IMR-90 (cell line): ENCODE measurements at regions not wholly inside any gene's neighbourhood (a gene's known extent, or its start where the extent isn't known, plus 50 kb on each side); places are given as distances from the start of the nearest gene placed in this dataset.

Source experiments
- ATAC-seq: fragments of 200-7000 bp; cut with Tn5 transposase; 2 replicates; pipeline ENCODE4 v1.9.1; 2020; ENCODE audit warnings: low read depth, mild to moderate bottlenecking, moderate library complexity
- BruUV-seq: library from RNA; stranded (reverse); fragments of 400-500 nt; replicated peaks from 2 replicates; lab custom pipeline; 2021; lab: Mats Ljungman, UMichigan
- CTCF ChIA-PET: fragments of 300-600 bp; formaldehyde crosslinking; extraction: SDS; loops from one replicate; lab custom pipeline; 2021; ENCODE audit warnings: antibody characterized with exemption; lab: Yijun Ruan, JAX
- POLR2A ChIA-PET: fragments of 300-600 bp; sonication (Branson Sonifier 250); formaldehyde crosslinking; loops from one replicate; lab custom pipeline; 2022; ENCODE audit warnings: antibody characterized with exemption; ENCODE audit not compliant: unreplicated experiment; lab: Charles Lee
- DNase-seq: peaks from one replicate; pipeline ENCODE4 v3.0.0; 2013
- H2AFZ ChIP-seq: replicated peaks from 2 replicates; pipeline ENCODE3; 2013; ENCODE audit warnings: low read length, mild to moderate bottlenecking; ENCODE audit not compliant: poor library complexity
- H2AK5ac ChIP-seq: 2 replicates; pipeline ENCODE4 v1.6.1; 2013; ENCODE audit warnings: low read depth, low read length, inconsistent platforms
- H2AK9ac ChIP-seq: replicated peaks from 2 replicates; pipeline ENCODE3; 2013; ENCODE audit warnings: mild to moderate bottlenecking, low read depth, low read length, moderate library complexity; ENCODE audit not compliant: poor library complexity
- H2BK120ac ChIP-seq: 2 replicates; pipeline ENCODE4 v1.6.1; 2013; ENCODE audit warnings: low read depth, low read length, inconsistent platforms
- H2BK15ac ChIP-seq: 3 replicates; pipeline ENCODE4 v1.6.1; 2013; ENCODE audit warnings: low read depth, low read length, inconsistent platforms
- H2BK20ac ChIP-seq: 2 replicates; pipeline ENCODE4 v1.6.1; 2013; ENCODE audit warnings: low read depth, mild to moderate bottlenecking, inconsistent platforms, low read length, moderate library complexity
- H2BK5ac ChIP-seq: 2 replicates; pipeline ENCODE4 v1.6.1; 2013; ENCODE audit warnings: mild to moderate bottlenecking, low read depth, low read length, inconsistent platforms; ENCODE audit not compliant: poor library complexity, severe bottlenecking
- H3K14ac ChIP-seq: replicated peaks from 2 replicates; pipeline ENCODE4 v1.6.1; 2013; ENCODE audit warnings: low read depth, low read length, inconsistent platforms
- H3K18ac ChIP-seq: 2 replicates; pipeline ENCODE4 v1.6.1; 2013; ENCODE audit warnings: low read depth, low read length, control low read depth
- H3K23ac ChIP-seq: 2 replicates; pipeline ENCODE4 v1.6.1; 2013; ENCODE audit warnings: low read depth, low read length, inconsistent platforms
- H3K27ac ChIP-seq: 2 replicates; pipeline ENCODE4 v1.5.1; 2013; ENCODE audit warnings: mild to moderate bottlenecking, control low read depth, low read length; ENCODE audit not compliant: insufficient read depth
- H3K27me3 ChIP-seq: 2 replicates; pipeline ENCODE4 v1.6.1; 2013; ENCODE audit warnings: low read length; ENCODE audit not compliant: control insufficient read depth, insufficient read depth
- H3K36me3 ChIP-seq: 2 replicates; pipeline ENCODE4 v1.6.1; 2013; ENCODE audit warnings: low read length, mixed read lengths; ENCODE audit not compliant: control insufficient read depth, insufficient read depth
- H3K4ac ChIP-seq: 2 replicates; pipeline ENCODE4 v1.6.1; 2013; ENCODE audit warnings: low read depth, low read length, inconsistent platforms
- H3K4me1 ChIP-seq: 2 replicates; pipeline ENCODE4 v1.6.1; 2013; ENCODE audit warnings: low read length, mixed read lengths; ENCODE audit not compliant: control insufficient read depth, insufficient read depth
- H3K4me2 ChIP-seq: 2 replicates; pipeline ENCODE4 v1.6.1; 2013; ENCODE audit warnings: low read depth, mild to moderate bottlenecking, control low read depth, low read length, moderate library complexity
- H3K4me3 ChIP-seq: 2 replicates; pipeline ENCODE4 v1.5.1; 2013; ENCODE audit warnings: low read depth, mild to moderate bottlenecking, control low read depth, low read length, moderate library complexity; ENCODE audit not compliant: insufficient read depth
- H3K56ac ChIP-seq: 2 replicates; pipeline ENCODE4 v1.6.1; 2013; ENCODE audit warnings: low read length, inconsistent platforms; ENCODE audit not compliant: insufficient read depth; ENCODE audit errors: extremely low read depth
- H3K79me1 ChIP-seq, 2 experiments: 2 replicates each; pipeline ENCODE4 v1.6.1; 2013; ENCODE audit warnings: low read length in 2 of 2, inconsistent platforms in 1 of 2, low read depth in 1 of 2
- H3K9ac ChIP-seq: 2 replicates; pipeline ENCODE4 v1.6.1; 2013; ENCODE audit warnings: low read depth, low read length, control low read depth
- H3K9me1 ChIP-seq: 2 replicates; pipeline ENCODE4 v1.6.1; 2013; ENCODE audit warnings: low read length, inconsistent platforms; ENCODE audit not compliant: insufficient read depth
- H3K9me3 ChIP-seq: 2 replicates; pipeline ENCODE4 v1.6.1; 2013; ENCODE audit warnings: low read length; ENCODE audit not compliant: control insufficient read depth, insufficient read depth
- H4K20me1 ChIP-seq: 2 replicates; pipeline ENCODE4 v1.6.1; 2013; ENCODE audit warnings: low read length, inconsistent platforms; ENCODE audit not compliant: insufficient read depth
- H4K5ac ChIP-seq: 2 replicates; pipeline ENCODE4 v1.6.1; 2013; ENCODE audit warnings: mild to moderate bottlenecking, low read depth, low read length, control low read depth
- H4K8ac ChIP-seq, 2 experiments: 2 replicates each; pipeline ENCODE4 v1.6.1; 2013; ENCODE audit warnings: low read depth in 2 of 2, low read length in 2 of 2, control low read depth in 1 of 2, inconsistent platforms in 1 of 2
- H4K91ac ChIP-seq: 2 replicates; pipeline ENCODE4 v1.6.1; 2013; ENCODE audit warnings: low read depth, low read length, inconsistent platforms; ENCODE audit not compliant: insufficient read depth
- CEBPB ChIP-seq: IDR thresholded peaks from 2 replicates; pipeline ENCODE4 v1.6.1; 2012; ENCODE audit warnings: low read depth, low read length, improper control_type of control experiment
- MAFK ChIP-seq: IDR thresholded peaks from 2 replicates; pipeline ENCODE4 v1.6.1; 2012; ENCODE audit warnings: low read depth, low read length, improper control_type of control experiment
- MAZ ChIP-seq: IDR thresholded peaks from 2 replicates; pipeline ENCODE4 v1.6.1; 2012; ENCODE audit warnings: low read depth, mild to moderate bottlenecking, low read length, improper control_type of control experiment, moderate library complexity, borderline replicate concordance
- NFE2L2 ChIP-seq: fragments of 150-350 bp; IDR thresholded peaks from 2 replicates; pipeline ENCODE4 v1.6.1; 2016; ENCODE audit warnings: low read depth, mild to moderate bottlenecking, low read length
- WGBS, 2 experiments: methylation state at CpG; one replicate each; pipeline versions ENCODE4 v1.1.5 to v1.1.7; 2013; ENCODE audit warnings: missing lambda C conversion rate in 2 of 2; ENCODE audit not compliant: insufficient read length in 1 of 2; ENCODE audit errors: extremely low coverage in 2 of 2; 5-methylcytosine and 5-hydroxymethylcytosine counted together
- dilution Hi-C: fragments of 300-500 bp; cut with HindIII; formaldehyde crosslinking; loops from one replicate; pipeline ENCODE4 v1.14.3; 2018; ENCODE audit warnings: low sequenced_read_pairs; ENCODE audit not compliant: unreplicated experiment
- in situ Hi-C: fragments of 300-500 bp; cut with MboI; formaldehyde crosslinking; loops from 3 replicates; pipeline ENCODE4 v1.14.3; 2019; ENCODE audit warnings: low sequenced_read_pairs, inconsistent platforms, mixed read lengths
- intact Hi-C: fragments of 100-400 bp; cut with micrococcal nuclease; formaldehyde crosslinking; loops from 2 replicates; pipeline ENCODE4 v1.10.0; 2022

GRCh38 chr5:165809914-165810313, 2304.5 kb downstream of the MAT2B start:
- no peak overlapping the region for H2AK5ac ChIP-seq
- dilution Hi-C loops (no loop called here), in situ Hi-C loops (no loop called here), intact Hi-C loops (no loop called here)
- no peaks in the 10 kb centered on the region for H3K4me1 ChIP-seq
- H3K18ac ChIP-seq = no peak overlapping the region
- H3K79me1 ChIP-seq = no peaks in the 10 kb centered on the region
- H3K9me1 ChIP-seq = no peaks in the 10 kb centered on the region
- no peak overlapping the region for H2BK20ac ChIP-seq
- no peak overlapping the region for H3K27ac ChIP-seq
- TF ChIP-seq MAZ = no peak
- TF ChIP-seq CEBPB = no peak
- no peak for TF ChIP-seq MAFK
- TF ChIP-seq NFE2L2 = no peak
- H2AFZ ChIP-seq = no peak overlapping the region
- no peak overlapping the region for H2AK9ac ChIP-seq
- H3K56ac ChIP-seq = no peak overlapping the region; the same call in 1 of the 2 replicates
- H2BK120ac ChIP-seq = no peak overlapping the region
- no peak overlapping the region for H3K23ac ChIP-seq
- no peak overlapping the region for H3K4me2 ChIP-seq
- no peak overlapping the region for H3K14ac ChIP-seq
- ATAC-seq (no peak), DNase-seq (no peak)
- BruUV-seq = no TSS peak
- H3K9ac ChIP-seq = no peak overlapping the region
- no peak overlapping the region for H4K8ac ChIP-seq
- peaks cover 8% of the 10 kb centered on the region; the same call in 1 of the 2 replicates for H3K9me3 ChIP-seq
- H2BK15ac ChIP-seq = no peak overlapping the region
- no peak overlapping the region for H2BK5ac ChIP-seq
- no peaks in the 10 kb centered on the region for H4K20me1 ChIP-seq
- no peaks in the 10 kb centered on the region for H3K27me3 ChIP-seq
- H4K91ac ChIP-seq = no peak overlapping the region
- H3K4me3 ChIP-seq = no peak overlapping the region
- H3K36me3 ChIP-seq = no peaks in the 10 kb centered on the region
- H3K4ac ChIP-seq = no peak overlapping the region
- ChIA-PET CTCF (no interaction called here), POLR2A (no interaction called here)
- H4K5ac ChIP-seq = no peak overlapping the region
- no CpG with 5 or more reads among the region's 3 CpGs for WGBS, 2 experiments
